ENCODE measurements at regions not wholly inside any gene's neighbourhood (a gene's known extent, or its start where the extent isn't known, plus 50 kb on each side); places are given as distances from the start of the nearest gene placed in this dataset.

DNA sequence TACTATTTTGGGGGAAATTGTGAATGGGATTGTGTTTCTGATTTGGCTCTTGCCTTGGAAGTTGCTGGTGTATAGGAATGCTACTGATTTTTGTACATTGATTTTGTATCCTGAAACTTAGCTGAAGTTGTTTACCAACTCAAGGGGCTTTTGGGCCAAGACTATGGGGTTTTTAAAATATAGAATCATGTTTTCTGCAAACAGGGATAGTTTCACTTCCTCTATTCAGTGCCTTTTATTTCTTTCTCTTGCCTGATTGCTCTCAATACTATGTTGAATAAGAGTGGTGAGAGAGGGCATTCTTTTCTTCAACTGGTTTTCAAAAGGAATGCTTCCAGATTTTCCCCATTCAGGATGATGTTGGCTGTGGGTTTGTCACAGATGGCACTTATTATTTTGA is 1383.8 kb upstream of the ACVR2A start:
- Histone ChIP-seq H3K36me3 (ENCODE audit: insufficient read depth in 1 of 2, low read depth in 1 of 2) (no peaks in the 10 kb centered on the region), H3K4me3 (no peak overlapping the region), H3K4me1 (no peaks in the 10 kb centered on the region), H3K27ac (no peak overlapping the region), H3K9me3 (peaks cover 15% of the 10 kb centered on the region), H3K27me3 (ENCODE audit: insufficient read depth in 3 of 3, low read length in 2 of 3) (no peaks in the 10 kb centered on the region)
- intact Hi-C loops (cut with DNase I) = no loop called here
- TF ChIP-seq CTCF (IDR thresholded peaks at IDR 0.05) = no peak
- DNase-seq (no peak), ATAC-seq (no peak)

DNA sequence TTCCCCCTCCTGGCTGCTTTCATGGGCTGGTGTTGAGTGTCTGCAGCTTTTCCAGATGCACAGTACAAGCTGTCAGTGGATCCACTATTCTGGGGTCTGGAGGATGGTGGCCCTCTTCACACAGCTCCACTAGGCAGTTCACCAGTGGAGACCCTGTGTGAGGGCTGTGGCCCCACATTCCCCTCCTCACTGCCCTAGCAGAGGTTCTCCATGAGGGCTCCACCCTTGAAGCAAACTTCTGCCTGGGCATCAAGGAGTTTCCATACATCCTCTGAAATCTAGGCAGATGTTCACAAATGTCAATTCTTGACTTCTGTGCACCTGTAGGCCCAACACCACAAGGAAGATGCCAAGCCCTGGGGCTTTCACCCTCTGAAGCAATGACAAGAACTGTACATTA is 1386.2 kb upstream of the ACVR2A start:
- Histone ChIP-seq H3K27ac (no peak overlapping the region), H3K4me1 (no peaks in the 10 kb centered on the region), H3K4me3 (no peak overlapping the region), H3K36me3 (ENCODE audit: insufficient read depth in 1 of 2, low read depth in 1 of 2) (no peaks in the 10 kb centered on the region), H3K9me3 (peaks cover 15% of the 10 kb centered on the region), H3K27me3 (ENCODE audit: insufficient read depth in 3 of 3, low read length in 2 of 3) (no peaks in the 10 kb centered on the region)
- ATAC-seq = no peak
- no peak for TF ChIP-seq CTCF (IDR thresholded peaks at IDR 0.05)
- intact Hi-C loops (cut with DNase I) = no loop called here
- DNase-seq = no peak

GRCh38 chr2:146457221-146457620 is 1387.6 kb upstream of the ACVR2A start:
- no peak overlapping the region for H3K27ac ChIP-seq
- DNase-seq = no peak
- H3K9me3 ChIP-seq = peaks cover 15% of the 10 kb centered on the region
- TF ChIP-seq CTCF (IDR thresholded peaks at IDR 0.05) = no peak
- intact Hi-C loops (cut with DNase I) = no loop called here
- WGBS, 3 donors = 89 to 92% (median 91%) methylated on average over 4 of the region's 4 CpGs
- no peaks in the 10 kb centered on the region for H3K36me3 ChIP-seq (ENCODE audit: insufficient read depth in 1 of 2, low read depth in 1 of 2)
- no peak overlapping the region for H3K4me3 ChIP-seq
- no peaks in the 10 kb centered on the region for H3K27me3 ChIP-seq (ENCODE audit: insufficient read depth in 3 of 3, low read length in 2 of 3)
- no peak for ATAC-seq
- H3K4me1 ChIP-seq = no peaks in the 10 kb centered on the region

GRCh38 chr2:146455325-146455724 is 1389.5 kb upstream of the ACVR2A start:
- WGBS, 3 donors = 92 to 96% (median 93%) methylated on average over 1 of the region's 1 CpG
- intact Hi-C loops (cut with DNase I) = no loop called here

More at GRCh38 chr2:146455325-146455724, 1389.5 kb upstream of the ACVR2A start:
- no peak for TF ChIP-seq CTCF (IDR thresholded peaks at IDR 0.05)
- peaks cover 10% of the 10 kb centered on the region for H3K9me3 ChIP-seq
- ATAC-seq = no peak
- no peaks in the 10 kb centered on the region for H3K4me1 ChIP-seq
- no peak for DNase-seq
- H3K27me3 ChIP-seq (ENCODE audit: insufficient read depth in 3 of 3, low read length in 2 of 3) = no peaks in the 10 kb centered on the region
- H3K4me3 ChIP-seq = no peak overlapping the region
- H3K27ac ChIP-seq = no peak overlapping the region
- H3K36me3 ChIP-seq (ENCODE audit: insufficient read depth in 1 of 2, low read depth in 1 of 2) = no peaks in the 10 kb centered on the region

All from psoas muscle (tissue), 7 donors.